Ascending aorta (tissue), 2 donors: ENCODE measurements at regions not wholly inside any gene's neighbourhood (a gene's known extent, or its start where the extent isn't known, plus 50 kb on each side); places are given as distances from the start of the nearest gene placed in this dataset.

Source experiments
- DNase-seq, 2 donors: peaks; one replicate each; pipeline ENCODE4 v3.0.0-alpha.2; 2019; ENCODE audit warnings: low spot score in 2 of 2
- H3K27ac ChIP-seq, 2 donors: fragments of 200-600 bp; sonication (generic); one replicate each; pipeline ENCODE4 v1.5.1; 2016 to 2017; ENCODE audit warnings: mild to moderate bottlenecking in 1 of 2
- H3K27me3 ChIP-seq: fragments of 200-600 bp; sonication (generic); one replicate; pipeline ENCODE4 v1.5.1; 2017
- H3K36me3 ChIP-seq, 2 donors: fragments of 200-600 bp; sonication (generic); one replicate each; pipeline ENCODE4 v1.5.1; 2016
- H3K4me1 ChIP-seq, 2 donors: fragments of 200-600 bp; sonication (generic); one replicate each; pipeline ENCODE4 v1.5.1; 2016 to 2017; ENCODE audit warnings: mild to moderate bottlenecking in 1 of 2
- H3K4me3 ChIP-seq, 2 donors: fragments of 200-600 bp; sonication (generic); one replicate each; pipeline ENCODE4 v1.5.1; 2016 to 2017; ENCODE audit warnings: mild to moderate bottlenecking in 1 of 2
- H3K9me3 ChIP-seq, 2 donors: fragments of 200-600 bp; sonication (generic); one replicate each; pipeline ENCODE4 v1.5.1; 2016
- intact Hi-C: fragments of 100-400 bp; cut with DNase I; formaldehyde crosslinking; loops from one replicate; pipeline ENCODE4 v1.15.1; 2023
- TF ChIP-seq, protein P1 (sequence below), 3 experiments: fragments of 200-600 bp in 2 of 3; fragments of 450-650 bp in 1 of 3; sonication (generic) in 2 of 3; IDR thresholded peaks; one replicate each; pipeline ENCODE4 v1.5.1; 2016 to 2019; ENCODE audit warnings: antibody characterized with exemption in 3 of 3, mild to moderate bottlenecking in 1 of 3, moderate library complexity in 1 of 3

DNA sequence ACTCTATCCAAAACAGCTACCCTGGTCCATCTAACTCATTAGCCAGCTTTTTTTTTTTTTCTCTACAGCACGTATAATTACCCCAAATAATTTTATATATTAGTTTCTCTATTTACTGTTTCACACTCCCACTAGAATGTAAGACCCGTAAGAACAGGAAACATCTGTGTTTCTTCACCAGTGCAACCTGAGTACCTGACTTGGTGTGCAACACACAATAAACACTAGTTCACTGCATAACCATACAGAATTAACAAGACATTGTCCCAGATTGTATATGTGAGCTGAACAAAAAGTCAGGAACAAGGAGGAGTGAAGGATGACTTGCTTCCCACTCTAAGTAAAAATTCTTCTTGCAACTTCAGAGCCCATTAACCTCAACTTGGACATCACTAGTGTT is 180.2 kb upstream of the AKR1E2 start:
- no peak for DNase-seq
- intact Hi-C loops: no loop called here
- Histone ChIP-seq H3K4me3 (no peak overlapping the region), H3K27ac (no peak overlapping the region), H3K27me3 (no peaks in the 10 kb centered on the region), H3K9me3 (no peaks in the 10 kb centered on the region), H3K4me1 (peaks cover 5 to 38% of the 10 kb centered on the region in 2 donors), H3K36me3 (no peaks in the 10 kb centered on the region)
- TF ChIP-seq, protein P1, sequence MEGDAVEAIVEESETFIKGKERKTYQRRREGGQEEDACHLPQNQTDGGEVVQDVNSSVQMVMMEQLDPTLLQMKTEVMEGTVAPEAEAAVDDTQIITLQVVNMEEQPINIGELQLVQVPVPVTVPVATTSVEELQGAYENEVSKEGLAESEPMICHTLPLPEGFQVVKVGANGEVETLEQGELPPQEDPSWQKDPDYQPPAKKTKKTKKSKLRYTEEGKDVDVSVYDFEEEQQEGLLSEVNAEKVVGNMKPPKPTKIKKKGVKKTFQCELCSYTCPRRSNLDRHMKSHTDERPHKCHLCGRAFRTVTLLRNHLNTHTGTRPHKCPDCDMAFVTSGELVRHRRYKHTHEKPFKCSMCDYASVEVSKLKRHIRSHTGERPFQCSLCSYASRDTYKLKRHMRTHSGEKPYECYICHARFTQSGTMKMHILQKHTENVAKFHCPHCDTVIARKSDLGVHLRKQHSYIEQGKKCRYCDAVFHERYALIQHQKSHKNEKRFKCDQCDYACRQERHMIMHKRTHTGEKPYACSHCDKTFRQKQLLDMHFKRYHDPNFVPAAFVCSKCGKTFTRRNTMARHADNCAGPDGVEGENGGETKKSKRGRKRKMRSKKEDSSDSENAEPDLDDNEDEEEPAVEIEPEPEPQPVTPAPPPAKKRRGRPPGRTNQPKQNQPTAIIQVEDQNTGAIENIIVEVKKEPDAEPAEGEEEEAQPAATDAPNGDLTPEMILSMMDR (IDR thresholded peaks at IDR 0.05): no peak

DNA sequence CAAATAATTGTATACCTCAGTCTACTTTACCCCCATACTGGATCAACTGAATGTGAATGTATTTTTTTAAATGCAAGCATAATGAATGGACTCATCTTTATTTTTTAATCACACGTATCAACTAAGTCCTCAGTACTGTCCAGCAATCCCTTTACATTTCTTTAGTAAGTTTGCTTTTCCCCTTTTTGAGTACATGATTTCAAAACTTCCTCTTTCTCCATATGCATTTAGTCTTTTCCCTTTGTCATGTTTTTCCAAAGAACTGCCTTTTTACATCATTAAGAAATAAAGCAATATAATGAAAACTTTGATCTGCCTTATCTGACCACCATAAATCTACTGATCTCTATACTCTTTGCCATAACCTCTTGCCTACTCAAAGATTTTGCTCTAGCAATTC is 182.5 kb upstream of the AKR1E2 start:
- H3K36me3 ChIP-seq: no peaks in the 10 kb centered on the region
- TF ChIP-seq, protein P1 (IDR thresholded peaks at IDR 0.05): no peak
- DNase-seq: no peak
- H3K4me3 ChIP-seq: no peak overlapping the region
- H3K27ac ChIP-seq: no peak overlapping the region
- H3K27me3 ChIP-seq: no peaks in the 10 kb centered on the region
- H3K4me1 ChIP-seq: peaks cover 10 to 40% of the 10 kb centered on the region in 2 donors
- intact Hi-C loops: no loop called here
- H3K9me3 ChIP-seq: no peaks in the 10 kb centered on the region

DNA sequence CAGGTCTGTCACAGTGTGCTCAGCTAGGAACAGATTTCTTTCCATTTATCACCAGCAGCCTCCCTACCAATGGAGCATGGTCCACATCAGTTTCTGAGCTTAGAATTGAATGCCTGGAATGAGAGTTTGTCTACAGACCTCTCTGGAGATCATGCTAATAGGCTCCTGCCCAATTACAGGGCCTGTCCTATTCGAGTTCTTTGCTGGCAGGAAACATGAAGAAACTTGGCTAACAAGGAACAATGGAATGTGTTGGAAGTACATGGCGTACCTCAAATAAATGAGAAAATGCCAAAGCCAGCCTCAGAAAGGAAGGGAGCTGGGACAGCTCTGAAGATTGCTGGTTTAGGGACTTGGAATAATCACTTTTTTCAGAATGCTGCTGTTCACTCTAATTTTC is 186.0 kb upstream of the AKR1E2 start:
- TF ChIP-seq, protein P1 (IDR thresholded peaks at IDR 0.05): no peak
- peak in 1 of 2 donors; percentile 76 for DNase-seq
- peaks cover 5 to 30% of the 10 kb centered on the region in 2 donors for H3K4me1 ChIP-seq
- H3K4me3 ChIP-seq: peak overlapping the region; percentile 16 to 40
- intact Hi-C loops: no loop called here
- H3K27me3 ChIP-seq: no peaks in the 10 kb centered on the region
- no peaks in the 10 kb centered on the region for H3K36me3 ChIP-seq
- H3K27ac ChIP-seq: peak overlapping the region; percentile 90 to 93
- H3K9me3 ChIP-seq: no peaks in the 10 kb centered on the region

DNA sequence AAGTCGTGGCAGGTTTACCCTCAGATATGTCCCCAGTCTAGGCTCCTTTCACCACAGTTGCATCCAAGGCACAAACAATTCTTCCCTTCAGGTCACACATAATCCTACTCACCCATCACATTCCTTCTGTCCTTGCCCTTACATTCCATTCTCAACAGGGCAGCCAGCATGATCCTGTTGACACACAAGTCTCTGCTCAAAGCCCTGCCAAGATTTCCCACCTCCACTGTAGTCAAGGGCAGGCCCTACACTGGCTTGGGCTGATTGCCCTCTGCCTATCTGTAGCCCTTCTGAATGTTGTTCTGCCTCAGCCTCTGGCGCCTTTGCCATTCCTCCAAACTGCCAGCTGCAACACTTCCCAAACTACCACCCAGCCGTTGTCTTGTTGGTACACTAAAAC is 187.9 kb upstream of the AKR1E2 start:
- DNase-seq: no peak
- H3K4me1 ChIP-seq: peaks cover 5 to 30% of the 10 kb centered on the region in 2 donors
- TF ChIP-seq, protein P1 (IDR thresholded peaks at IDR 0.05): no peak
- H3K27ac ChIP-seq: no peak overlapping the region
- H3K36me3 ChIP-seq: no peaks in the 10 kb centered on the region
- no peaks in the 10 kb centered on the region for H3K27me3 ChIP-seq
- H3K4me3 ChIP-seq: no peak overlapping the region
- H3K9me3 ChIP-seq: no peaks in the 10 kb centered on the region
- intact Hi-C loops: no loop called here

DNA sequence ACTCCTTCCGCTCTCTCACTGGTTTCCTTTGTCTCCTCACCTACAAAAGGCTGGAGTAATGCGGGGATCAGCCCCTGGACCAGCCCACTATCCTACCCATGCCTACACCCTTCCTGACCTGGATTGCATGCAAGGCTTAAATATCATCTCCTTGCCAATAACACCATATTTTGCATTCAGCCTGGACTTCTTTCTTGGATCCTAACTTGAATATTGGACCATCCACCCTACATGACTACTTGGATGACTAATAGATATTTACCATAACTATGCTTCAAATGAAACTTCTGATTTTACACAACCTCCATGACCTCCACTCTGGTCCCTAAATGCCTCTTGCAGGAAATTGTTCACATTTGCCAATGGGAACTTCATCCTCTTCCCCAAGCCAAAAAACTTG is 188.3 kb upstream of the AKR1E2 start:
- Histone ChIP-seq H3K36me3 (no peaks in the 10 kb centered on the region), H3K4me1 (peaks cover 5 to 30% of the 10 kb centered on the region in 2 donors), H3K4me3 (no peak overlapping the region), H3K27ac (no peak overlapping the region), H3K27me3 (no peaks in the 10 kb centered on the region), H3K9me3 (no peaks in the 10 kb centered on the region)
- intact Hi-C loops: no loop called here
- TF ChIP-seq, protein P1 (IDR thresholded peaks at IDR 0.05): no peak
- no peak for DNase-seq

DNA sequence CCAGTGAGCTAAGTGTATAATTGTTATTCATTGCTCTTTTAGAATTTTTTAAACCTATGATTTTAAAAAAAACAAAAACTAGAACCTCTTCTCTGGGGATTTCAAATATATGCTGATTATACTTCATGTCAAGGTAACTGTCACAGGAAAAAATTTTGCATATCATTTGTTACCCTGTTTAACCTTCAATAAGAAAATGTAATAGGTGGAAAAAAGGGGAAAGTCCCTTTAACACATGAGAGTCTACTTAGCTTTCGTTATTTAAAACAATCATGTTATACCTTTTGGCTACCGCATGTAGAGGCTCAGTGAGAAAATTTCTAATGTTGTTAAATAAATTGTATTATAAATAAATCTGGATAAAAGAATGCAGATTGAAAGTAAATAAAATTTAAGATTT is 190.1 kb upstream of the AKR1E2 start:
- no peak overlapping the region for H3K27ac ChIP-seq

More for the DNA sequence above, 190.1 kb upstream of the AKR1E2 start:
- Histone ChIP-seq H3K36me3 (no peaks in the 10 kb centered on the region), H3K27me3 (no peaks in the 10 kb centered on the region), H3K9me3 (no peaks in the 10 kb centered on the region), H3K4me3 (no peak overlapping the region), H3K4me1 (peaks cover 5 to 17% of the 10 kb centered on the region in 2 donors)
- intact Hi-C loops: no loop called here
- no peak for DNase-seq
- TF ChIP-seq, protein P1 (IDR thresholded peaks at IDR 0.05): no peak
